HEK293T (cell line): ENCODE measurements at regions not wholly inside any gene's neighbourhood (a gene's known extent, or its start where the extent isn't known, plus 50 kb on each side); places are given as distances from the start of the nearest gene placed in this dataset.

Experiments used
- ARNT ChIP-seq: fragments of 450-650 bp; IDR thresholded peaks from 2 replicates; pipeline ENCODE4 v1.6.1; 2017; ENCODE audit warnings: mild to moderate bottlenecking
- BHLHE40 ChIP-seq: fragments of 450-650 bp; IDR thresholded peaks from 2 replicates; pipeline ENCODE4 v1.6.1; 2016; ENCODE audit warnings: mild to moderate bottlenecking, moderate library complexity, borderline replicate concordance
- CTBP1 ChIP-seq: fragments of 450-650 bp; IDR thresholded peaks from 2 replicates; pipeline ENCODE4 v1.6.1; 2016; ENCODE audit warnings: borderline replicate concordance
- ELF4 ChIP-seq: fragments of 450-650 bp; IDR thresholded peaks from 2 replicates; pipeline ENCODE4 v1.6.1; 2017; ENCODE audit warnings: antibody characterized with exemption
- FOXA1 ChIP-seq: fragments of 450-650 bp; IDR thresholded peaks from 2 replicates; pipeline ENCODE4 v1.6.1; 2016; ENCODE audit warnings: mild to moderate bottlenecking
- FOXK2 ChIP-seq: fragments of 450-650 bp; IDR thresholded peaks from 2 replicates; pipeline ENCODE4 v1.6.1; 2016; ENCODE audit warnings: mild to moderate bottlenecking
- FOXM1 ChIP-seq: fragments of 450-650 bp; IDR thresholded peaks from 2 replicates; pipeline ENCODE4 v1.6.1; 2017; ENCODE audit warnings: mild to moderate bottlenecking, borderline replicate concordance
- L3MBTL2 ChIP-seq: fragments of 450-650 bp; conservative IDR thresholded peaks from 2 replicates; pipeline ENCODE4 v1.6.1; 2016; ENCODE audit warnings: mild to moderate bottlenecking
- LEF1 ChIP-seq: fragments of 450-650 bp; IDR thresholded peaks from 2 replicates; pipeline ENCODE4 v1.6.1; 2017; ENCODE audit warnings: mild to moderate bottlenecking, borderline replicate concordance
- SP1 ChIP-seq: fragments of 450-650 bp; IDR thresholded peaks from 2 replicates; pipeline ENCODE4 v1.6.1; 2017
- SUZ12 ChIP-seq: fragments of 450-650 bp; IDR thresholded peaks from 2 replicates; pipeline ENCODE4 v1.6.1; 2016; ENCODE audit warnings: mild to moderate bottlenecking
- TARDBP ChIP-seq: fragments of 450-650 bp; IDR thresholded peaks from 2 replicates; pipeline ENCODE4 v1.6.1; 2016
- TF ChIP-seq, protein P1 (sequence below): fragments of 450-650 bp; IDR thresholded peaks from 2 replicates; pipeline ENCODE4 v1.6.1; 2016

DNA sequence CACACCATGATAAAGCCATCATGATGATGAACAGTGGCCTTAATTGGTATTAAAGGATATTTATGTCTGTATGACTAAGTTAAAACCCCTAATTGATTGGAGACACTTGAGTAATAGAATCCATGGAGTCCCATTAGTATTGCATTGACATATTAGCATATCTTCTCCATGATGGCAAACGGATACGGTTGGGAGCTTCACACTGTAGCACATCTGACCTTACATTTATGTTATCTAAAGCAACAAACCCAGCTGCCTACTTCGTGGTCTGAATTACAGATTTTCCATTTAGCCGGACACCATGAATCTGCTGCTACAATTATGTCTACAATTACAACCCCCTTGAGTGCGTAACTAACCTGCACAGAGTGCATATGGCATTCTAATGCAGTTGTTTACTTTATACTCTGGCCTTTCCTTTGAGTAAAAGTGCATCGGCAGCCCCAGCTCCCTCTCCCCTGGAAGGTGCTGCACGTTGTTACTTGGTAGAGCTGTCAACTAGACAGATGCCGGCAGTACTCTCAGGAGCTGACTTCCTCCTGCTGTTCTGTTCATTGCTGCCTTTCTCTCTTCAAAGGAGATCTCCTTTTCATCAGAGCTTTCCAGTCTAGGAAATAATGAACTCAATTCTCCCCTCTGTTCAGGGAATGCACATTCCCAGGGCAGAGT, 92.1 kb downstream of the LRRC30 start:
- TF ChIP-seq FOXM1 (no peak), ARNT (no peak), TARDBP (no peak), FOXA1 (no peak), BHLHE40 (no peak), ELF4 (no peak), CTBP1 (no peak), LEF1 (no peak), L3MBTL2 (no peak), SUZ12 (no peak), SP1 (no peak), FOXK2 (no peak)
- TF ChIP-seq, protein P1, sequence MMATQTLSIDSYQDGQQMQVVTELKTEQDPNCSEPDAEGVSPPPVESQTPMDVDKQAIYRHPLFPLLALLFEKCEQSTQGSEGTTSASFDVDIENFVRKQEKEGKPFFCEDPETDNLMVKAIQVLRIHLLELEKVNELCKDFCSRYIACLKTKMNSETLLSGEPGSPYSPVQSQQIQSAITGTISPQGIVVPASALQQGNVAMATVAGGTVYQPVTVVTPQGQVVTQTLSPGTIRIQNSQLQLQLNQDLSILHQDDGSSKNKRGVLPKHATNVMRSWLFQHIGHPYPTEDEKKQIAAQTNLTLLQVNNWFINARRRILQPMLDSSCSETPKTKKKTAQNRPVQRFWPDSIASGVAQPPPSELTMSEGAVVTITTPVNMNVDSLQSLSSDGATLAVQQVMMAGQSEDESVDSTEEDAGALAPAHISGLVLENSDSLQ: no peak
